Suprapubic skin (tissue), 4 donors: ENCODE measurements at regions not wholly inside any gene's neighbourhood (a gene's known extent, or its start where the extent isn't known, plus 50 kb on each side); places are given as distances from the start of the nearest gene placed in this dataset.
A peak's percentile ranks its signal among the peaks of the same experiment; 100 is the strongest.
"Not testable (repeated sequence)": the region's sequence is repeated elsewhere in the genome, so short reads cannot be mapped to it uniquely, and the experiment has no call there.

Experiments
- DNase-seq, 2 donors: peaks; one replicate each; pipeline ENCODE4 v3.0.0-alpha.2; 2019; ENCODE audit warnings: low spot score in 2 of 2
- H3K27ac ChIP-seq: fragments of 200-600 bp; sonication (generic); one replicate; pipeline ENCODE4 v1.5.1; 2019
- H3K27me3 ChIP-seq: fragments of 200-600 bp; sonication (generic); one replicate; pipeline ENCODE4 v1.5.1; 2019
- H3K36me3 ChIP-seq: fragments of 200-600 bp; sonication (generic); one replicate; pipeline ENCODE4 v1.5.1; 2019
- H3K4me1 ChIP-seq: fragments of 200-600 bp; sonication (generic); one replicate; pipeline ENCODE4 v1.5.1; 2019
- H3K4me3 ChIP-seq: fragments of 200-600 bp; sonication (generic); one replicate; pipeline ENCODE4 v1.5.1; 2019; ENCODE audit warnings: mild to moderate bottlenecking
- H3K9me3 ChIP-seq: fragments of 200-600 bp; sonication (generic); one replicate; pipeline ENCODE4 v1.5.1; 2019
- POLR2A ChIP-seq, 2 donors: fragments of 450-650 bp; IDR thresholded peaks; one replicate each; pipeline ENCODE4 v1.6.1; 2017; ENCODE audit warnings: antibody characterized with exemption in 2 of 2, mild to moderate bottlenecking in 2 of 2, moderate library complexity in 2 of 2
- WGBS: methylation state at CpG from one replicate; pipeline ENCODE4 v1.1.5; 2018; 5-methylcytosine and 5-hydroxymethylcytosine counted together
- TF ChIP-seq, protein P1 (sequence below), 2 donors: fragments of 200-600 bp in 1 of 2; fragments of 450-650 bp in 1 of 2; sonication (generic) in 1 of 2; IDR thresholded peaks; one replicate each; pipeline ENCODE4 v1.5.1; 2016 to 2019; ENCODE audit warnings: antibody characterized with exemption in 2 of 2, mild to moderate bottlenecking in 1 of 2, moderate library complexity in 1 of 2

DNA sequence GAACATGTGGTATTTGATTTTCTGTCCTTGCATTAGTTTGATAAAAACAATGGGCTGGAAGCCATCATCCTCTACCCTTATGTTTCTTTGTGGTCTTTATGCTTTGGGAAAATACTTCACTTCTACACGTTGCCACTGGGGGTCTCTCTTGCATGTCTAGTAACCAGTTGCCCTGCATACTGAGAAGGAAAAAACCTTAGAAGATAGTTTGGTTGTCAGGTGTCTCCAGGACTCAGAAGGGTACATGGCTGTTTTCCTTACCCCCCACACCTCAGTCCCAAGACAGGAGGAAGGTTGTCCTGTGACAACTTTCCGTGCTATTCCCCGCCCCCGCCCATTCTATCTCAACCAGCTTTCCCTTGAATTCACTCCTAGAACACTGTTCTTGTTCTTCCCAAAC is 62.1 kb upstream of the LANCL3 start:
- no peak for DNase-seq
- Histone ChIP-seq H3K27ac (no peak overlapping the region), H3K36me3 (no peaks in the 10 kb centered on the region), H3K27me3 (no peaks in the 10 kb centered on the region), H3K4me3 (no peak overlapping the region), H3K4me1 (no peaks in the 10 kb centered on the region), H3K9me3 (no peaks in the 10 kb centered on the region)
- TF ChIP-seq POLR2A (IDR thresholded peaks at IDR 0.05): no peak
- TF ChIP-seq, protein P1, sequence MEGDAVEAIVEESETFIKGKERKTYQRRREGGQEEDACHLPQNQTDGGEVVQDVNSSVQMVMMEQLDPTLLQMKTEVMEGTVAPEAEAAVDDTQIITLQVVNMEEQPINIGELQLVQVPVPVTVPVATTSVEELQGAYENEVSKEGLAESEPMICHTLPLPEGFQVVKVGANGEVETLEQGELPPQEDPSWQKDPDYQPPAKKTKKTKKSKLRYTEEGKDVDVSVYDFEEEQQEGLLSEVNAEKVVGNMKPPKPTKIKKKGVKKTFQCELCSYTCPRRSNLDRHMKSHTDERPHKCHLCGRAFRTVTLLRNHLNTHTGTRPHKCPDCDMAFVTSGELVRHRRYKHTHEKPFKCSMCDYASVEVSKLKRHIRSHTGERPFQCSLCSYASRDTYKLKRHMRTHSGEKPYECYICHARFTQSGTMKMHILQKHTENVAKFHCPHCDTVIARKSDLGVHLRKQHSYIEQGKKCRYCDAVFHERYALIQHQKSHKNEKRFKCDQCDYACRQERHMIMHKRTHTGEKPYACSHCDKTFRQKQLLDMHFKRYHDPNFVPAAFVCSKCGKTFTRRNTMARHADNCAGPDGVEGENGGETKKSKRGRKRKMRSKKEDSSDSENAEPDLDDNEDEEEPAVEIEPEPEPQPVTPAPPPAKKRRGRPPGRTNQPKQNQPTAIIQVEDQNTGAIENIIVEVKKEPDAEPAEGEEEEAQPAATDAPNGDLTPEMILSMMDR (IDR thresholded peaks at IDR 0.05): peak in 1 of 2 donors; percentile 7
- 43% methylated on average over 4 of the region's 4 CpGs for WGBS

DNA sequence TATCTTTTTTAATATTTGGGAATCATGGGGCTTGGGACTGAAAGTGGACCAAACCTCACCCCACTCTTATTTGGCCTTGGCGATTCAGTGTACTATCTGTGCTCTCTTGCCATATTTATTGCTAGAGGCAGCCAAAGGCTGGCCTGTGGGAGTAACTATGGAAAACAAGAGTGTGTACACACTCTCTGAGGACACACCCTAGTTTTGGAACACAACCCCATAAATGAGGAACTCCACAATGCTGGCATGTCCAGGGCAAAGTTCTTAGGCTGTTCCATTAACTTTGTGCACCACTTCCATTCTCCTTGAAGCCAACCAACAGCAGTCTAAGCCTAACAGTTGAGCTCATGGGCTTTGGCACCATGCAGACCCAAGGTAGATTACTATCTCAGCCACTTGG is 54.9 kb upstream of the LANCL3 start:
- H3K36me3 ChIP-seq, H3K4me1 ChIP-seq, DNase-seq, H3K27ac ChIP-seq, H3K9me3 ChIP-seq, H3K27me3 ChIP-seq, H3K4me3 ChIP-seq: not testable (repeated sequence)
- no CpG with 5 or more reads among the region's 1 CpG for WGBS

DNA sequence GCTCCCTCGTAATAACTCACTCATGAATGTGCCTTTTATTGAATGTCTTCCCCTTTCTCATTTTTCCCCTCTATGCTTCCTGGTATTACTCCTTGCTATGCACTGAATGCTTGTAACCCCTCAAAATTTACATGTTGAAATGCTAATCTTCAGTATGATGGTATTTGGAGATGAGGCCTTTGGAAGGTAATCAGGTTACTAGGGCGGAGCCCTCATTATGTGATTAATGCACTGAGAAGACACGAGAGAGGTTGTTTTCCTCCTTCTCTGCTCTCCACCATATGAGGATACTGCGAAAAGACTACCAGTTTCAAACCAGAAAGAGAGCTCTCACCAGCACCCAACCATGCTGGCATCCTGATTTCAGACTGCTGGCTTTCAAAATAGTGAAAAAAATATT is 52.2 kb upstream of the LANCL3 start:
- not testable (repeated sequence) for H3K4me1 ChIP-seq, H3K27ac ChIP-seq, H3K36me3 ChIP-seq, H3K4me3 ChIP-seq, H3K9me3 ChIP-seq, H3K27me3 ChIP-seq, DNase-seq
- WGBS: 62% methylated on average over 4 of the region's 4 CpGs

DNA sequence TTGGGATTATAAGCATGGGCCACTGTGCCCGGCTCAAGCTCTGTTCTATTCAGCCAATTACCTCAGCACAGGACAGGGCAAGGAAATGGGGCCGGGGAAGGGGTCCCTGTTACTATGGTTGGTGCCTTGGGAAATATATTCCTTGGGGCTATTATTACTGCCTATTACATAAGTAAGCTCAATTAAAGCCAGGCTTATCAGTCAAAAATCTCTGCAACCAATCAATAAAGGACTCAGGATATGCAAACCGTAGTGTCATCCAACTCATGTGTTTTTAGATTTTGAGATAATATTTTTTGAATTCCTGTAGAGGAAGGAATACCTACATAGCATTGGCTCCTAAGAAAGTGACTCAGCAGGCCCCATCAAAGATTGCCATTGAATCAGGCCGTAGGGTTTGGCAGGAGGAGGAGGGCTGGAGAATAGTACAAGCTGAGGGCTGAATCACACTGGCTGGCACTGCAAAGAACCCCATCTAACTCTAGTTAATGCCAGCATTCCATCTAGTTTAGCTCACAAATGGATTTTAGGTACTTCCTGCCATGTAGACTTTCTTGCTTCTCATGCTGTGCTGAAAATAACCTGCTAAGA is 50.5 kb upstream of the LANCL3 start:
- WGBS: 58% methylated on average over 4 of the region's 4 CpGs

More for the DNA sequence above, 50.5 kb upstream of the LANCL3 start:
- not testable (repeated sequence) for H3K9me3 ChIP-seq, H3K27me3 ChIP-seq, H3K4me3 ChIP-seq, H3K4me1 ChIP-seq, H3K27ac ChIP-seq, DNase-seq, H3K36me3 ChIP-seq
